GM12878 (cell line): ENCODE measurements at regions not wholly inside any gene's neighbourhood (a gene's known extent, or its start where the extent isn't known, plus 50 kb on each side); places are given as distances from the start of the nearest gene placed in this dataset.

ENCODE experiments used
- ATAC-seq: fragments of 200-7000 bp; cut with Tn5 transposase; 3 replicates; pipeline ENCODE4 v1.9.1; 2020; ENCODE audit warnings: mild to moderate bottlenecking, moderate library complexity
- BruUV-seq: library from RNA; stranded (reverse); fragments of 400-500 nt; replicated peaks from 2 replicates; lab custom pipeline; 2021; lab: Mats Ljungman, UMichigan
- CTCF ChIA-PET: fragments of 300-600 bp; sonication (Branson Sonifier 250); formaldehyde crosslinking; extraction: SDS; loops from one replicate; lab custom pipeline; 2021; ENCODE audit warnings: inconsistent platforms; lab: Yijun Ruan, JAX
- POLR2A ChIA-PET: fragments of 350-600 bp; formaldehyde crosslinking; extraction: SDS; loops from one replicate; lab custom pipeline; 2021; ENCODE audit warnings: inconsistent platforms; lab: Charles Lee
- RAD21 ChIA-PET: fragments of 300-600 bp; sonication (Branson Sonifier 250); formaldehyde crosslinking; loops from one replicate; lab custom pipeline; 2023; ENCODE audit warnings: antibody characterized with exemption; ENCODE audit not compliant: unreplicated experiment; lab: Charles Lee
- SMC1A ChIA-PET: fragments of 300-600 bp; sonication (Branson Sonifier 250); formaldehyde crosslinking; loops from one replicate; lab custom pipeline; 2023; ENCODE audit not compliant: unreplicated experiment, uncharacterized antibody; lab: Charles Lee
- DNase-seq: peaks from one replicate; pipeline ENCODE4 v3.0.0-alpha.2; 2011; ENCODE audit warnings: low read depth, low spot score
- FAIRE-seq: peaks from 3 replicates; lab custom pipeline; 2011; peaks lifted over from hg19 to GRCh38; lab: Jason Lieb, UNC
- H2AFZ ChIP-seq: 2 replicates; pipeline ENCODE4 v1.6.0; 2011; ENCODE audit warnings: low read depth, low read length, control low read depth; ENCODE audit not compliant: control insufficient read depth
- H3K27ac ChIP-seq: 2 replicates; pipeline ENCODE4 v1.5.1; 2011; ENCODE audit warnings: control low read depth; ENCODE audit not compliant: control insufficient read depth, insufficient read depth
- H3K27me3 ChIP-seq, 2 experiments: replicated peaks in 1 of 2; 2 replicates each; pipeline versions ENCODE4 v1.6.0 to v1.6.1; 2011; ENCODE audit warnings: low read length in 1 of 2; ENCODE audit not compliant: control insufficient read depth in 2 of 2, insufficient read depth in 2 of 2
- H3K36me3 ChIP-seq, 2 experiments: 2 replicates each; pipeline ENCODE4 v1.5.1; 2011; ENCODE audit warnings: low read length in 1 of 2; ENCODE audit not compliant: control insufficient read depth in 2 of 2, insufficient read depth in 2 of 2
- H3K4me1 ChIP-seq: 2 replicates; pipeline ENCODE4 v1.6.1; 2011; ENCODE audit warnings: mild to moderate bottlenecking, low read length, moderate library complexity, mixed read lengths; ENCODE audit not compliant: control insufficient read depth, insufficient read depth
- H3K4me2 ChIP-seq: 2 replicates; pipeline ENCODE4 v1.6.0; 2011; ENCODE audit warnings: control low read depth; ENCODE audit not compliant: control insufficient read depth, insufficient read depth
- H3K4me3 ChIP-seq: fragments of 200-600 bp; sonication (generic); 2 replicates; pipeline ENCODE4 v1.5.1; 2016
- H3K79me2 ChIP-seq: 2 replicates; pipeline ENCODE4 v1.6.0; 2011; ENCODE audit warnings: low read length; ENCODE audit not compliant: control insufficient read depth, insufficient read depth
- H3K9ac ChIP-seq: 2 replicates; pipeline ENCODE4 v1.8.0; 2011; ENCODE audit warnings: low read length, control low read depth, mixed read lengths; ENCODE audit not compliant: control insufficient read depth, insufficient read depth
- H3K9me3 ChIP-seq: replicated peaks from 3 replicates; pipeline ENCODE4 v1.5.1; 2011; ENCODE audit warnings: mild to moderate bottlenecking, low read length; ENCODE audit not compliant: control insufficient read depth, insufficient read depth
- H4K20me1 ChIP-seq: 2 replicates; pipeline ENCODE4 v1.6.0; 2011; ENCODE audit not compliant: control insufficient read depth, insufficient read depth
- BCL3 ChIP-seq: IDR thresholded peaks from 2 replicates; pipeline ENCODE4 v1.6.1; 2011; ENCODE audit warnings: borderline replicate concordance, low read depth, mild to moderate bottlenecking, moderate library complexity, low read length; ENCODE audit not compliant: insufficient read depth, poor library complexity, severe bottlenecking
- CBFB ChIP-seq: IDR thresholded peaks from 2 replicates; pipeline ENCODE4 v1.6.1; 2016; ENCODE audit warnings: antibody characterized with exemption, low read depth
- CREM ChIP-seq: IDR thresholded peaks from 2 replicates; pipeline ENCODE4 v1.6.1; 2014; ENCODE audit warnings: antibody characterized with exemption, low read depth
- DPF2 ChIP-seq: fragments of 450-650 bp; IDR thresholded peaks from 2 replicates; pipeline ENCODE4 v1.6.1; 2017; ENCODE audit warnings: mild to moderate bottlenecking
- FOS ChIP-seq: IDR thresholded peaks from 3 replicates; pipeline ENCODE4 v1.6.1; 2011; ENCODE audit warnings: borderline replicate concordance; ENCODE audit not compliant: insufficient read length; ENCODE audit errors: extremely low read depth
- GATAD2B ChIP-seq: fragments of 450-650 bp; conservative IDR thresholded peaks from 2 replicates; pipeline ENCODE4 v1.6.1; 2017; ENCODE audit warnings: low read depth, mild to moderate bottlenecking, moderate library complexity
- HSF1 ChIP-seq: fragments of 150-350 bp; IDR thresholded peaks from 2 replicates; pipeline ENCODE4 v1.6.1; 2014; ENCODE audit warnings: mild to moderate bottlenecking, low read depth, low read length
- IRF4 ChIP-seq: IDR thresholded peaks from 2 replicates; pipeline ENCODE4 v1.6.1; 2011; ENCODE audit warnings: low read depth, low read length
- MAX ChIP-seq: IDR thresholded peaks from 2 replicates; pipeline ENCODE4 v1.6.1; 2012; ENCODE audit warnings: low read depth, low read length, improper control_type of control experiment
- NR2F1 ChIP-seq: fragments of 450-650 bp; conservative IDR thresholded peaks from 2 replicates; pipeline ENCODE4 v1.6.1; 2017; ENCODE audit warnings: mild to moderate bottlenecking
- RBBP5 ChIP-seq: fragments of 200-600 bp; sonication (generic); conservative IDR thresholded peaks from 2 replicates; pipeline ENCODE4 v1.6.1; 2016
- SMAD5 ChIP-seq: IDR thresholded peaks from 2 replicates; pipeline ENCODE4 v1.6.1; 2016; ENCODE audit warnings: antibody characterized with exemption, low read depth
- TCF12 ChIP-seq: IDR thresholded peaks from 2 replicates; pipeline ENCODE4 v1.6.1; 2011; ENCODE audit warnings: low read depth, mild to moderate bottlenecking, low read length
- USF2 ChIP-seq: IDR thresholded peaks from 2 replicates; pipeline ENCODE4 v1.6.1; 2011; ENCODE audit warnings: low read depth, low read length, improper control_type of control experiment, borderline replicate concordance
- WGBS: methylation state at CpG from one replicate; pipeline ENCODE4 v1.1.6; 2016; ENCODE audit warnings: low lambda C conversion rate; ENCODE audit not compliant: insufficient replicate concordance, insufficient coverage; ENCODE audit errors: missing lambda C conversion rate; 5-methylcytosine and 5-hydroxymethylcytosine counted together
- in situ Hi-C: fragments of 300-500 bp; cut with MboI; formaldehyde crosslinking; loops from 9 replicates; pipeline ENCODE4 v1.14.3; 2018; ENCODE audit warnings: mixed read lengths
- intact Hi-C: fragments of 100-400 bp; cut with micrococcal nuclease; formaldehyde crosslinking; loops from one replicate; pipeline ENCODE4 v1.14.2; 2022; ENCODE audit not compliant: unreplicated experiment

- TF ChIP-seq CREM (no peak), TCF12 (no peak), CBFB (no peak), USF2 (no peak)
These were observed 107.9 kb downstream of the BBS10 start (continued) for GRCh38 chr12:76240281-76240680.

GRCh38 chr12:76238688-76239087 is 109.5 kb downstream of the BBS10 start:
- Histone ChIP-seq H3K27me3 (no peaks in the 10 kb centered on the region), H3K4me2 (no peak overlapping the region), H4K20me1 (no peaks in the 10 kb centered on the region), H3K9ac (no peak overlapping the region), H3K79me2 (no peaks in the 10 kb centered on the region), H3K4me1 (no peaks in the 10 kb centered on the region), H3K27ac (no peak overlapping the region), H2AFZ (no peak overlapping the region), H3K36me3 (no peaks in the 10 kb centered on the region), H3K4me3 (no peak overlapping the region), H3K9me3 (no peaks in the 10 kb centered on the region)
- CTCF ChIA-PET = interaction anchor here (1.2 kb wide), 1 partner anchor 24 kb away, joined by 3 read pairs; no protein-coding TSS in a partner anchor
- WGBS = 52% methylated on average over 4 of the region's 4 CpGs
- RAD21 ChIA-PET = no interaction called here
- DNase-seq (no peak), FAIRE-seq (no peak), ATAC-seq (no peak)
- in situ Hi-C loops (no loop called here), intact Hi-C loops (no loop called here)
- SMC1A ChIA-PET = interaction anchor here (0.7 to 1.5 kb wide), 2 partner anchors 9 to 80 kb away, joined by 3 to 5 read pairs; no protein-coding TSS in a partner anchor
- BruUV-seq = no TSS peak
- POLR2A ChIA-PET = no interaction called here
- TF ChIP-seq RBBP5 (no peak), BCL3 (no peak), DPF2 (no peak), FOS (no peak), GATAD2B (no peak), SMAD5 (no peak), IRF4 (no peak), HSF1 (no peak), NR2F1 (no peak), MAX (no peak)
- TF ChIP-seq, all 136 proteins: peak for 0
